ENCODE measurements at regions not wholly inside any gene's neighbourhood (a gene's known extent, or its start where the extent isn't known, plus 50 kb on each side); places are given as distances from the start of the nearest gene placed in this dataset.

GRCh38 chr5:2806176-2806575 is 54.7 kb upstream of the IRX2 start:
- TF ChIP-seq CTCF (IDR thresholded peaks at IDR 0.05) (no peak), EP300 (IDR thresholded peaks at IDR 0.05) (no peak), POLR2A (IDR thresholded peaks at IDR 0.05) (no peak)

Data from tibial nerve (tissue), 4 donors.